ENCODE measurements at regions not wholly inside any gene's neighbourhood (a gene's known extent, or its start where the extent isn't known, plus 50 kb on each side); places are given as distances from the start of the nearest gene placed in this dataset.

DNA sequence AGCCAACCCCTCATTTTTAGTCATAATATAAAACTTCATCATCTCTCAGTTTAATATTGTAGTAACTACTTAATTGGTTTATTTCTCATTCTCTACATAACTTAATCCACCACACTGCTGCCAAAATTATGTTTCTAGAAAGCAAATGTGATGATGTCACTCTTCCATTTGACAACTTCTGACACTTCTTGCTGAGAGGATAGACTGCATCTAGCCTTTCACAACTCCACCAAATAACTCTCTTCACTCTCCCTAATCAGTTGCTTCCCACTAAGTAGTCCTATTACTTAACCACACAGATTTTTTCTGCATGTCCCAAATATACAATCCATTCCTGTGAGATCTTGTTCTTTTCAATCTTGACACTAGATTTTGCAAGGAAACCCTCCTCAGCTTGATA, 951.3 kb downstream of the EPHA7 start:
- no peaks in the 10 kb centered on the region for H3K36me3 ChIP-seq
- no peak overlapping the region for H3K4me3 ChIP-seq
- no peak overlapping the region for H3K27ac ChIP-seq
- no peak for ATAC-seq (ENCODE audit: low FRiP score in 2 of 2)
- peaks cover 0 to 8% (median 0%) of the 10 kb centered on the region in 4 donors for H3K9me3 ChIP-seq
- DNase-seq: no peak
- H3K27me3 ChIP-seq: no peaks in the 10 kb centered on the region
- no peaks in the 10 kb centered on the region for H3K4me1 ChIP-seq
- TF ChIP-seq, protein P1, sequence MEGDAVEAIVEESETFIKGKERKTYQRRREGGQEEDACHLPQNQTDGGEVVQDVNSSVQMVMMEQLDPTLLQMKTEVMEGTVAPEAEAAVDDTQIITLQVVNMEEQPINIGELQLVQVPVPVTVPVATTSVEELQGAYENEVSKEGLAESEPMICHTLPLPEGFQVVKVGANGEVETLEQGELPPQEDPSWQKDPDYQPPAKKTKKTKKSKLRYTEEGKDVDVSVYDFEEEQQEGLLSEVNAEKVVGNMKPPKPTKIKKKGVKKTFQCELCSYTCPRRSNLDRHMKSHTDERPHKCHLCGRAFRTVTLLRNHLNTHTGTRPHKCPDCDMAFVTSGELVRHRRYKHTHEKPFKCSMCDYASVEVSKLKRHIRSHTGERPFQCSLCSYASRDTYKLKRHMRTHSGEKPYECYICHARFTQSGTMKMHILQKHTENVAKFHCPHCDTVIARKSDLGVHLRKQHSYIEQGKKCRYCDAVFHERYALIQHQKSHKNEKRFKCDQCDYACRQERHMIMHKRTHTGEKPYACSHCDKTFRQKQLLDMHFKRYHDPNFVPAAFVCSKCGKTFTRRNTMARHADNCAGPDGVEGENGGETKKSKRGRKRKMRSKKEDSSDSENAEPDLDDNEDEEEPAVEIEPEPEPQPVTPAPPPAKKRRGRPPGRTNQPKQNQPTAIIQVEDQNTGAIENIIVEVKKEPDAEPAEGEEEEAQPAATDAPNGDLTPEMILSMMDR (IDR thresholded peaks at IDR 0.05): no peak
- TF ChIP-seq POLR2AphosphoS5 (IDR thresholded peaks at IDR 0.05) (no peak), EP300 (IDR thresholded peaks at IDR 0.05) (no peak), POLR2A (IDR thresholded peaks at IDR 0.05) (no peak)

- Histone ChIP-seq H3K4me1 (no peaks in the 10 kb centered on the region), H3K36me3 (no peaks in the 10 kb centered on the region), H3K27ac (no peak overlapping the region), H3K4me3 (no peak overlapping the region), H3K27me3 (no peaks in the 10 kb centered on the region), H3K9me3 (no peaks in the 10 kb centered on the region)
- TF ChIP-seq, protein P1 (IDR thresholded peaks at IDR 0.05): no peak
- TF ChIP-seq POLR2AphosphoS5 (IDR thresholded peaks at IDR 0.05) (no peak), POLR2A (IDR thresholded peaks at IDR 0.05) (no peak), EP300 (IDR thresholded peaks at IDR 0.05) (no peak)
- DNase-seq (no peak), ATAC-seq (ENCODE audit: low FRiP score in 2 of 2) (no peak)
- 70 to 79% methylated on average over 2 of the region's 2 CpGs for WGBS, 2 donors
Observed at GRCh38 chr6:92460133-92460532, 959.2 kb downstream of the EPHA7 start.

- ATAC-seq (ENCODE audit: low FRiP score in 2 of 2) (no peak), DNase-seq (no peak)
- Histone ChIP-seq H3K27me3 (no peaks in the 10 kb centered on the region), H3K4me3 (no peak overlapping the region), H3K9me3 (no peaks in the 10 kb centered on the region), H3K4me1 (no peaks in the 10 kb centered on the region), H3K36me3 (no peaks in the 10 kb centered on the region), H3K27ac (no peak overlapping the region)
- WGBS, 2 donors: 22 to 55% methylated on average over 1 of the region's 1 CpG
- TF ChIP-seq POLR2A (IDR thresholded peaks at IDR 0.05) (no peak), EP300 (IDR thresholded peaks at IDR 0.05) (no peak), POLR2AphosphoS5 (IDR thresholded peaks at IDR 0.05) (no peak)
- TF ChIP-seq, protein P1 (IDR thresholded peaks at IDR 0.05): no peak
Observed at GRCh38 chr6:92459606-92460005, 959.8 kb downstream of the EPHA7 start.

GRCh38 chr6:92446052-92446451, 973.3 kb downstream of the EPHA7 start:
- Histone ChIP-seq H3K36me3 (no peaks in the 10 kb centered on the region), H3K27ac (no peak overlapping the region), H3K27me3 (no peaks in the 10 kb centered on the region), H3K9me3 (no peaks in the 10 kb centered on the region), H3K4me1 (no peaks in the 10 kb centered on the region), H3K4me3 (no peak overlapping the region)
- DNase-seq (no peak), ATAC-seq (ENCODE audit: low FRiP score in 2 of 2) (no peak)
- 81 to 90% methylated on average over 3 of the region's 3 CpGs for WGBS, 2 donors
- no peak for TF ChIP-seq POLR2A (IDR thresholded peaks at IDR 0.05)
- TF ChIP-seq POLR2AphosphoS5 (IDR thresholded peaks at IDR 0.05): no peak
- TF ChIP-seq, protein P1 (IDR thresholded peaks at IDR 0.05): no peak
- TF ChIP-seq EP300 (IDR thresholded peaks at IDR 0.05): no peak

GRCh38 chr6:92433911-92434310, 985.4 kb downstream of the EPHA7 start:
- 38 to 54% methylated on average over 1 of the region's 1 CpG for WGBS, 2 donors

More at GRCh38 chr6:92433911-92434310, 985.4 kb downstream of the EPHA7 start:
- Histone ChIP-seq H3K36me3 (no peaks in the 10 kb centered on the region), H3K27me3 (no peaks in the 10 kb centered on the region), H3K4me1 (no peaks in the 10 kb centered on the region), H3K27ac (no peak overlapping the region), H3K4me3 (no peak overlapping the region), H3K9me3 (no peaks in the 10 kb centered on the region)
- DNase-seq: no peak
- ATAC-seq (ENCODE audit: low FRiP score in 2 of 2): no peak
- TF ChIP-seq, protein P1 (IDR thresholded peaks at IDR 0.05): no peak
- TF ChIP-seq POLR2A (IDR thresholded peaks at IDR 0.05) (no peak), EP300 (IDR thresholded peaks at IDR 0.05) (no peak), POLR2AphosphoS5 (IDR thresholded peaks at IDR 0.05) (no peak)

All from upper lobe of left lung (tissue), 6 donors.